ENCODE measurements at regions not wholly inside any gene's neighbourhood (a gene's known extent, or its start where the extent isn't known, plus 50 kb on each side); places are given as distances from the start of the nearest gene placed in this dataset.

GRCh38 chr2:6776125-6776524 is 89.6 kb downstream of the CMPK2 start:
- TF ChIP-seq CTCF (IDR thresholded peaks at IDR 0.05) = no peak
- no peak for TF ChIP-seq POLR2A (IDR thresholded peaks at IDR 0.05)

Measured in Peyer's patch (tissue), 4 donors.